Stomach (tissue), 4 donors: ENCODE measurements at regions not wholly inside any gene's neighbourhood (a gene's known extent, or its start where the extent isn't known, plus 50 kb on each side); places are given as distances from the start of the nearest gene placed in this dataset.

Experiments used
- EP300 ChIP-seq: sonication (generic); formaldehyde crosslinking; IDR thresholded peaks from one replicate; pipeline ENCODE4 v1.6.1; 2017; ENCODE audit warnings: antibody characterized with exemption
- POLR2A ChIP-seq, 4 donors: fragments of 450-650 bp; IDR thresholded peaks; one replicate each; pipeline ENCODE4 v1.6.1; 2016; ENCODE audit warnings: antibody characterized with exemption in 4 of 4, control low read depth in 2 of 4, mild to moderate bottlenecking in 1 of 4, moderate library complexity in 1 of 4
- POLR2AphosphoS5 ChIP-seq, 3 donors: sonication (generic); formaldehyde crosslinking; IDR thresholded peaks; one replicate each; pipeline ENCODE4 v1.6.1; 2016; ENCODE audit warnings: antibody characterized with exemption in 3 of 3
- TF ChIP-seq, protein P1 (sequence below), 7 experiments: fragments of 450-650 bp in 4 of 7; fragments of 200-600 bp in 3 of 7; sonication (generic) in 3 of 7; IDR thresholded peaks; one replicate each; pipeline ENCODE4 v1.5.1; 2016 to 2019; ENCODE audit warnings: antibody characterized with exemption in 7 of 7, control low read depth in 2 of 7, mild to moderate bottlenecking in 1 of 7

DNA sequence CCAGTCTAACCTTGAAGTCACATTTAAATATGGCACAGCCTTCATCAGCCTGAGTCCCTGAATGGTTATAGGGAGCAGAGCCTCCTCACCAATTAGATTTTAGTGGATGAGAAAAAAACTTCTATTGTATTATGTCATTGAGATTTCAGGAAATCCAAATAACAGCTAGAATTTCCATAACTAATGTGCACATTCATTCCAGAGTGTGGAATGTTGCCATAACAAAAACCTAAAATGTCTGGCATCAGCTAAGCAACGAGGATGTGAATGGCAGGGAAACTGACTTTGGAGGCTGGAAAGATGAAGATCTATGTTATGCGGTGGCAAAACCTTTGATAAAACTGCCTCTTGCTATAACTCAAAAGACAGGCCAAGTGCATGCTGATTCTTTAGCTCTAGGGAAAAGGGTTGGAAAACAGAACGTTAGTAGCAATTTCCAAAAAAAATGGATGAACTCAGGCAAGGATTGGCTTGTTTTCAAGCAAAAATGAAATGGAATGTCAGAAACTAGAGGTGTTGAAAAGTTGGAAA lies 91.3 kb upstream of the NFIB start:
- TF ChIP-seq POLR2AphosphoS5 (IDR thresholded peaks at IDR 0.05) (no peak), POLR2A (IDR thresholded peaks at IDR 0.05) (no peak), EP300 (no peak)
- TF ChIP-seq, protein P1, sequence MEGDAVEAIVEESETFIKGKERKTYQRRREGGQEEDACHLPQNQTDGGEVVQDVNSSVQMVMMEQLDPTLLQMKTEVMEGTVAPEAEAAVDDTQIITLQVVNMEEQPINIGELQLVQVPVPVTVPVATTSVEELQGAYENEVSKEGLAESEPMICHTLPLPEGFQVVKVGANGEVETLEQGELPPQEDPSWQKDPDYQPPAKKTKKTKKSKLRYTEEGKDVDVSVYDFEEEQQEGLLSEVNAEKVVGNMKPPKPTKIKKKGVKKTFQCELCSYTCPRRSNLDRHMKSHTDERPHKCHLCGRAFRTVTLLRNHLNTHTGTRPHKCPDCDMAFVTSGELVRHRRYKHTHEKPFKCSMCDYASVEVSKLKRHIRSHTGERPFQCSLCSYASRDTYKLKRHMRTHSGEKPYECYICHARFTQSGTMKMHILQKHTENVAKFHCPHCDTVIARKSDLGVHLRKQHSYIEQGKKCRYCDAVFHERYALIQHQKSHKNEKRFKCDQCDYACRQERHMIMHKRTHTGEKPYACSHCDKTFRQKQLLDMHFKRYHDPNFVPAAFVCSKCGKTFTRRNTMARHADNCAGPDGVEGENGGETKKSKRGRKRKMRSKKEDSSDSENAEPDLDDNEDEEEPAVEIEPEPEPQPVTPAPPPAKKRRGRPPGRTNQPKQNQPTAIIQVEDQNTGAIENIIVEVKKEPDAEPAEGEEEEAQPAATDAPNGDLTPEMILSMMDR (IDR thresholded peaks at IDR 0.05): no peak
